Astrocyte (in vitro differentiated cells and primary cell): ENCODE measurements at regions not wholly inside any gene's neighbourhood (a gene's known extent, or its start where the extent isn't known, plus 50 kb on each side); places are given as distances from the start of the nearest gene placed in this dataset.

ENCODE experiments used
- EZH2 ChIP-seq: IDR thresholded peaks from 2 replicates; pipeline ENCODE4 v1.6.1; 2012; ENCODE audit warnings: mild to moderate bottlenecking, low read length, inconsistent platforms; ENCODE audit not compliant: insufficient read depth
- TF ChIP-seq, protein P1 (sequence below): IDR thresholded peaks from 2 replicates; pipeline ENCODE4 v1.5.1; 2011; ENCODE audit warnings: low read depth, mild to moderate bottlenecking, inconsistent platforms, low read length, moderate library complexity; ENCODE audit not compliant: insufficient read depth

DNA sequence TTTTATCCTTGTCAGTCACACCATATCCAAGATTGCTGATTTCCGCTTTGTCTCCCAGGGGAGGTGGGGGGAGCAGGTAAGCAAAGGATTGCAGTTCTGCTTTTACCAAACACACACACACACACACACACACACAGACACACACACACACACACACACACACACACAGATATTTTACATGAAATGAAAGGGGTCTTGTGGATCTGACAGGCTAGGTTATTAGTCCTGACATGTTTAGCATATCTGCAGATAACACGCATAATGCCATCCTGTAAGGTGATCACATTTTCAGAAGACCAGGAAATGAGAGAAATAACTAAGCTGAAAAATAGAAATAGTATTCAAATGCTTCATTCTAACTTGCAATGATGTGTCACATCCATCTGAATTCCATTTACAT, 1113.3 kb downstream of the CDH8 start:
- TF ChIP-seq, protein P1, sequence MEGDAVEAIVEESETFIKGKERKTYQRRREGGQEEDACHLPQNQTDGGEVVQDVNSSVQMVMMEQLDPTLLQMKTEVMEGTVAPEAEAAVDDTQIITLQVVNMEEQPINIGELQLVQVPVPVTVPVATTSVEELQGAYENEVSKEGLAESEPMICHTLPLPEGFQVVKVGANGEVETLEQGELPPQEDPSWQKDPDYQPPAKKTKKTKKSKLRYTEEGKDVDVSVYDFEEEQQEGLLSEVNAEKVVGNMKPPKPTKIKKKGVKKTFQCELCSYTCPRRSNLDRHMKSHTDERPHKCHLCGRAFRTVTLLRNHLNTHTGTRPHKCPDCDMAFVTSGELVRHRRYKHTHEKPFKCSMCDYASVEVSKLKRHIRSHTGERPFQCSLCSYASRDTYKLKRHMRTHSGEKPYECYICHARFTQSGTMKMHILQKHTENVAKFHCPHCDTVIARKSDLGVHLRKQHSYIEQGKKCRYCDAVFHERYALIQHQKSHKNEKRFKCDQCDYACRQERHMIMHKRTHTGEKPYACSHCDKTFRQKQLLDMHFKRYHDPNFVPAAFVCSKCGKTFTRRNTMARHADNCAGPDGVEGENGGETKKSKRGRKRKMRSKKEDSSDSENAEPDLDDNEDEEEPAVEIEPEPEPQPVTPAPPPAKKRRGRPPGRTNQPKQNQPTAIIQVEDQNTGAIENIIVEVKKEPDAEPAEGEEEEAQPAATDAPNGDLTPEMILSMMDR, result no peak
- TF ChIP-seq EZH2, result no peak
